ENCODE measurements at regions not wholly inside any gene's neighbourhood (a gene's known extent, or its start where the extent isn't known, plus 50 kb on each side); places are given as distances from the start of the nearest gene placed in this dataset.
"Not testable (repeated sequence)": the region's sequence is repeated elsewhere in the genome, so short reads cannot be mapped to it uniquely, and the experiment has no call there.

DNA sequence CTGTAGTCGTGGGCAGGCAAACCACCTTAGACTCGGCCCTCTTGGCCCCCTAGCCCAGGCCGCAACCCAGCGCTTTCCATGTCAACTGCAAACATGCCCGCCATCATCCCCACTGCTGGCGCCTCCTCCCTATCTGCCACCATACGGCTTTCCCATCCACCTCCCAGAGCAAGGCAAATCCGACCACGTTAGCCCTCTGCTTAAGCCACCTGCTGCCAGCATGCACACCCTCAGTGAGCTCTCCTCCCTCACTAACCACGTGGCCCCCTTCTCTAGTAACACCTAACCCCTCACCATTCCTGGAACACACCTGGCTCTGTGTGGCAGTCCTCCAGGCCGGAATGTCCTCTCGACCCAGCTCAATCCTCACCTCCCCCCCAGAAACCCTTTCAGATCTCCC, 534.8 kb downstream of the TP53TG3F start:
- ATAC-seq: not testable (repeated sequence)

- ATAC-seq: peak; percentile 71
These were observed 536.5 kb downstream of the TP53TG3F start for GRCh38 chr16:33995821-33996372.

DNA sequence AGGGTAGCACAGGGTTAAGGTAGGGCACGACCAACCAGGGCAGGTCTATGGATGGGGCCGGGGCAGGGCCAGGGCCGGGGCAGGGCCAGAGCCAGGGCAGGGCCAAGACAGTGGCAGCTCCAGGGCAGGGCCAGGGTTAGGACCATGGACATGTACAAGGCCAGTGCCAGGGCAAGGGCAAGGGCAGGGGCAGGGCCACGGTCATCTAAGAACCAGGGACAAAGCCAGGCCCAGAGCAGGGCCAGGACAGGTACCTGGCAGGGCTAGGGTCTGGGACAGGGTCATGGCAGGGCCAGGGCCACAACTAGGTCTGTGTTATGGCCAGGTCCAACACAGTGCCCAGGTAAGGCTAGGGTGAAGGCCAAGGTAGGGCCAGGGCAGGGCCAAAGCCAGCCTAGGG, 541.8 kb downstream of the TP53TG3F start:
- ATAC-seq: not testable (repeated sequence)

GRCh38 chr16:34001961-34002360, 542.5 kb downstream of the TP53TG3F start:
- not testable (repeated sequence) for ATAC-seq

DNA sequence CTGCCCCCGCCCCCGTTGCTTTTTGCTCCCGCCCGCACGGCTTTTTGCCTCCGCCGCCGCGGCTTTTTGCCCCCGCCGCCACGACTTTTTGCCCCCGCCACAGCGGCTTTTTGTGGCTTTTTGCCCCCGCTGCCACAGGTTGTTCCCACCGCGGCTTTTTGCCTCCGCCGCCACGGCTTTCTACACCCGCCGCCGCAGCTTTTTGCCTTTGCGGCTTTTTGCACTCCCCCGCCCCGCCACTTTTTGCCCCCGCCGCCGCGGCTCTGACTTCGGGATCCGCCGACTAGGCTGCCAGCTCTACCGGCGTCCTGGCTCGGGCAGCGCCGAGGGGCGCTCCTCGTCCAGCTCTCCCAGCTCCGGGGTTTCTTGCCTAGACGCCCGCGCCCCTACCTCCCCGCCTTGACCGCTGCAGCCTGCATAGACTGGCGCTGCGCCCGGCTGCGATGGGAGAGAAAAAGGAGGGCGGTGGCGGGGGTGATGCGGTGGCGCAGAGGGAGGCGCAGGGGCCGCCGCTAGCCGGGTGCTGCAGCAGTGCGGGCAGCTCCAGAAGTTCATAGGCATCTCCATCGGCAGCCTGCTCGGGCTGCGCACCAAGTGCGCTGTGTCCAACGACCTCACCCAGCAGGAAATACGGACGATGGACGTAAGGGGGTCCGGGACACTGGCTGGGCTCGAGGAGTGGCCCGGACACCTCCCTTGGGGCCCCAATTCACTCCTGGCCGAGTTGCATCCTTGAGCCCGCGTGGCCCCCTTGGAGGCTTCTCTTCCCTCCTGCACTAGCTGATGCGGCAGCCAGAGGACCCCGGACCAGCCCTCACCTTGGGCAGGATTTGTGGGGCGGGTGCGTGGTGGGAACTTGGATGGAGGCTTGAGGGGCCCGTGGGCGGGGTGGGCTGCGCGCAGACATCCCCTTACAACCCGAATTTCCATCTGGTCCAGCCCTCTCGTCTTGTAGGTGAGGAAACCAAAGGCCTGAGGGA, 555.7 kb downstream of the TP53TG3F start:
- not testable (repeated sequence) for ATAC-seq

- not testable (repeated sequence) for ATAC-seq
These were observed 558.9 kb downstream of the TP53TG3F start for GRCh38 chr16:34018277-34018676.

DNA sequence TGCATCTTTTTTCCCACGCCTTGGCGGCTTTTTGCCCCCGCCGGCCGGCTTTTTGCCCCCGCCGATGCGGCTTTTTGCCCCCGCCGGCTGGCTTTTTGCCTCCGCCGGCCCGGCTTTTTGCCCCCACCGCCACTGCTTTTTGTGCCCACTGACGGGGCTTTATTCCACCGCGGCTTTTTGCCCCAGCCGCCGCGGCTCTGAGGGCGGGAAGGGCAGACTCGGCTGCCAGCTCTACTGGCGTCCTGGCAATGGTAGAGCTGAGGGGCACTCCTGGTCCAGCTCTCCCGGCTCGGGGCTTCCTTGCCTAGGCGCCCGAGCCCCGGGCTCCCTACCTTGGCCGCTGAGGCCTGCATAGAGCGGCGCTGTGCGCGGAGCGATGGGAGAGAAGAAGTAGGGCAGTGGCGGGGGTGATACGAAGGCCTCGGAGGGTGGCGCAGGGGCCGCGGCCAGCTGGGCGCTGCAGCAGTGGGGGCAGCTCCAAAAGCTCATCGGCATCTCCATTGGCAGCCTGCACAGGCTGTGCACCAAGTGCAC, 591.4 kb downstream of the TP53TG3F start:
- ATAC-seq: no peak

DNA sequence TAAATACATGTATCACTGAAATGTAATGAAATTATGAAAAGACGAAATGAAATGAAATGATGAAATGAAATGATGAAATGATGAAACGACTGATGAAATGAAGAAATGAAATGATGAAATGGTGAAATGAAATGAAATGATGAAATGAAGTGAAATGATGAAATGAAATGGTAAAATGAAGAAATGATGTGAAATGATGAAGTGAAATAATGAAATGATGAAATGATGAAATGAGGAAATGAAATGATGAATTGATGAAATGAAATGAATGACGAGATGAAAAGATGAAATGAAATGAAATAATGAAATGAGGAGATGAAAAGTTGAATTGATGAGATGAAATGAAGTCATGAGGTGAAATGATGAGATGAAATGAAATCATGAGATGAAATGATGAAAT, 594.7 kb downstream of the TP53TG3F start:
- ATAC-seq: no peak

DNA sequence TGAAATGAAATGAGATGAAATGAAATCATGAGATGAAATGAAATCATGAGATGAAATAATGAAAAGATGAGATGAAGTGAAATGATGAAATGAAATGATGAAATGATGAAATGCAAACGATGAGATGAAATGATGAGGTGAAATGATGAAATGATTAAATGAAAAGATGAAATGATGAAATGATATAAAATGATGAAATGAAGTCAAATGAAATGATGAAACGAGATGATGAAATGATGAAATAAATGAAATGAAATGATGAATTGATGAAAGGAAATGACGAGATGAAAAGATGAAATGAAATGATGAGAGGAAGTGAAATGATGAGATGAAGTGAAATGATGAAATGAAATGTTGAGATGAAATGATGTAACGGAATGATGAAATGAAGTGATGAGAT, 595.6 kb downstream of the TP53TG3F start:
- ATAC-seq: no peak

GRCh38 chr16:34062620-34063253, 603.3 kb downstream of the TP53TG3F start:
- peak; percentile 79 for ATAC-seq

GRCh38 chr16:34063498-34064157, 604.2 kb downstream of the TP53TG3F start:
- ATAC-seq: peak; percentile 72

DNA sequence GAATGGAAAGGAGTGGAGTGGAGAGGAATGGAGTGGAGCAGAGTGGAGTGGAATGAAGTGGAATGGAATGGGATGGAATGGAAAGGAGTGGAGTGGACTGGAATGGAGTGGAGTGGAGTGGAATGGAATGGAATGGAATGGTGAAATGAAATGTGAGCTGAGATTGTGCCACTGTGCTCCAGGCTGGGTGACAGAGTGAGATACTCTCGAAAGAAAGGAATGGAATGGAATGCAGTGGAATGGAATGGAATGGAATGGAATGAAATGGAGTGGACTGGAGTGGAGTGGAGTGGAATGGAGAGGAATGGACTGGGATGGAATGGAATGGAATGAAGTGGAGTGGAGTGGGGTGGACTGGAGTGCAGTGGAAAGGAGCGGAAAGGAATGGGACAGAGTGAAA, 605.2 kb downstream of the TP53TG3F start:
- peak; percentile 53 for ATAC-seq

GRCh38 chr16:34069731-34070130, 610.3 kb downstream of the TP53TG3F start:
- not testable (repeated sequence) for ATAC-seq

DNA sequence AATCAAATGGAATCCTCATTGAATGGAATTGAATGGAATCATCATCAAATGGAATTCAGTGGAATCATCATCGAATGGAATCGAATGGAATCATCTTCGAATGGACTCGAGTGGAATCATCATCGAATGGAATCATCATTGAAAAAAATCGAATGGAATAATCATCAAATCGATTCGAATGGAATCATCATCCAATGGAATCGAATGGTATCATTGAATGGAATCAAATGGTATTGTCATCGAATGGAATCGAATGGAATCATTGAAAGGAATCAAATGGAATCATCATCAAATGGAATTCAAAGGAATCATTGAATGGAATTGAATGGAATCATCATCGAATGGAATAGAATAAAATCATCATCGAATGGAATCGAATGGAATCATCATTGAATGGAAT, 619.3 kb downstream of the TP53TG3F start:
- ATAC-seq: no peak

DNA sequence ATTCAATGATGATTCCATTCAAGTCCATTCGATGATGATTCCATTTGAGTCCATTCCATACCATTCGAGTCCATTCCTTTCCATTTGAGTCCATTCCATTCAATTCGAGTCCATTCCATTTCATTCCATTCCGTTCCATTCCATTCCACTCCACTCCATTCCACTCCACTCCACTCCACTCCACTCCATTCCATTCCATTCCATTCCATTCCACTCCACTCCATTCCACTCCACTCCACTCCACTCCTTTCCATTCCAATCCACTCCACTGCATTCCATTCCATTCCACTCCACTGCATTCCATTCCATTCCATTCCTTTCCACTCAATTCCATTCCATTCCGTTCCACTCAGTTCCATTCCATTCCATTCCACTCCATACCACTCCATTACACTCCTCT, 625.6 kb downstream of the TP53TG3F start:
- ATAC-seq: peak; percentile 74

- not testable (repeated sequence) for ATAC-seq
These were observed 635.6 kb downstream of the TP53TG3F start for GRCh38 chr16:34095006-34095405.

DNA sequence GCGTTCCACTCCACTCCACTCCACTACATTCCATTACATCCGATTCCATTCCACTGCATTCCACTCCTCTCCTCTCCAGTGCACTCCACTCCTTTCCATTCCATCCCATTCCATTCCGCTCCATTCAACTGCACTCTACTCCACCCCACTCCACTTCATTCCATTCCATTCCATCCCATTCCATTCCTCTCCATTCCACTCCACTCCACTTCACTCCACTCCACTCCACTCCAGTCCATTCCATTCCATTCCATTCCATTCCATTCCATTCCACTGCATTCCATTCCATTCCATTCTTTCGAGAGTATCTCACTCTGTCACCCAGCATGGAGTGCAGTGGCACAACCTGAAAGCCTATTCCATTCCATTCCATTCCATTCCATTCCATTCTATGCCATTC, 637.5 kb downstream of the TP53TG3F start:
- peak; percentile 41 for ATAC-seq

DNA sequence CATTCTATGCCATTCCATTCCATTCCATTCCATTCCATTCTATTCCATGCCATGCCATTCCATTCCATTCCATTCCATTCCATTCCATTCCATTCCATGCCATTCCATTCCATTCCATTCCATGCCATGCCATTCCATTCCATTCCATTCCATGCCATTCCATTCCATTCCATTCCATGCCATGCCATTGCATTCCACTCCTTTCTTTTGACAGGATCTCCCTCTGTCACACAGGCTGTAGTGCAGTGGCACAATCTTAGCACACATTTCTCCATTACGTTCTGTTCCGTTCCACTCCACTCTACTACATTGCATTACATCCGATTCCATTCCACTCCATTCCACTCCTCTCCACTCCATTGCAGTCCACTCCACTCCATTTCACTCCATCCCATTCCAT, 637.9 kb downstream of the TP53TG3F start:
- not testable (repeated sequence) for ATAC-seq

- ATAC-seq: not testable (repeated sequence)
These were observed 638.6 kb downstream of the TP53TG3F start for GRCh38 chr16:34098033-34098432.

- ATAC-seq: peak; percentile 26
These were observed 639.6 kb downstream of the TP53TG3F start for GRCh38 chr16:34099028-34099427.
